ENCODE measurements at regions not wholly inside any gene's neighbourhood (a gene's known extent, or its start where the extent isn't known, plus 50 kb on each side); places are given as distances from the start of the nearest gene placed in this dataset.

DNA sequence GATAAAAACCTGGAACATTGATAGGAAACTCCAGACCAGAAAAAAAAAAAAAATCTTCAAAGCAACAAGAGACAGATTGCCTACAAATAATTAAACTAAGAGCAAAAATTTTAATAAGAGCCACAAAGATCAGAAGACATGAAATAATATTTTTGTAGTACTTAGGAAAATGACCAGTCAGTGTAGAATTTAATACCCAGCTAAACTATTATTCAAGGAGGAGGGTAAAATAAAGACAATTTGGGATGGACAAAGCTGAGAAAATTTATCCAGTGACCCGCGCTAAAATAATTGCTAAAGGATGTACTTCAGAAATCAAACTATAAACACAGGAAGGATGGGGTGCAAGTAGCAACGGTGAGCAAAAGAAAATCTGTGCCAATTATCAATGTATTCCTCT is 133.2 kb downstream of the AQP9 start:
- DNase-seq, result no peak
- Histone ChIP-seq H3K27me3 (replicated peaks; ENCODE audit: control insufficient read depth, insufficient read depth, low read length, poor library complexity, severe bottlenecking) (no peaks in the 10 kb centered on the region), H3K4me3 (ENCODE audit: insufficient read depth, low read depth, low read length, poor library complexity, severe bottlenecking) (no peak overlapping the region)

DNA sequence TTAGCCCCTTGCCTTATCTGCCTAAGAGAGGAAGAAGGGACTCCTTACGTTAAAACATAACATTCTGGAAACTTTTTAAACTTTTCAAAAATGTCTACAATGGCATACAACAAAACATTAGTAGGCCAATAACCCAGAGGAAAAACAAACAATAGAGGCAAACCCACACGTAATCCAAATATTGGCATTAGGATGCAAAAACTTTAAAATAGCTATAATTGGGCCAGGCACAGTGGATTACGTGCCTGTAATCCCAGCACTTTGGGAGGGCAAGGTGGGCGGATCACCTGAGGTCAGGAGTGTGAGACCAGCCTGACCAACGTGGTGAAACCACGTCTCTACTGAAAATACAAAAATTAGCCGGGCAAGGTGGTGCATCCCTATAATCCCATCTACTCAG is 134.9 kb downstream of the AQP9 start:
- no peaks in the 10 kb centered on the region for H3K36me3 ChIP-seq (ENCODE audit: control insufficient read depth, insufficient read depth, low read length)
- H3K27ac ChIP-seq (ENCODE audit: insufficient read depth, low read length, poor library complexity, severe bottlenecking), result no peak overlapping the region
- DNase-seq, result no peak
- no peak overlapping the region for H3K4me3 ChIP-seq (ENCODE audit: insufficient read depth, low read depth, low read length, poor library complexity, severe bottlenecking)
- no peaks in the 10 kb centered on the region for H3K9me3 ChIP-seq (ENCODE audit: control insufficient read depth, low read length)
- H3K4me1 ChIP-seq (ENCODE audit: control insufficient read depth, insufficient read depth, low read length, poor library complexity, severe bottlenecking), result no peaks in the 10 kb centered on the region
- H3K27me3 ChIP-seq (replicated peaks; ENCODE audit: control insufficient read depth, insufficient read depth, low read length, poor library complexity, severe bottlenecking), result no peaks in the 10 kb centered on the region

More for the DNA sequence above, 133.2 kb downstream of the AQP9 start:
- Histone ChIP-seq H3K9me3 (ENCODE audit: control insufficient read depth, low read length) (no peaks in the 10 kb centered on the region), H3K36me3 (ENCODE audit: control insufficient read depth, insufficient read depth, low read length) (no peaks in the 10 kb centered on the region), H3K4me1 (ENCODE audit: control insufficient read depth, insufficient read depth, low read length, poor library complexity, severe bottlenecking) (no peaks in the 10 kb centered on the region), H3K27ac (ENCODE audit: insufficient read depth, low read length, poor library complexity, severe bottlenecking) (no peak overlapping the region)

DNA sequence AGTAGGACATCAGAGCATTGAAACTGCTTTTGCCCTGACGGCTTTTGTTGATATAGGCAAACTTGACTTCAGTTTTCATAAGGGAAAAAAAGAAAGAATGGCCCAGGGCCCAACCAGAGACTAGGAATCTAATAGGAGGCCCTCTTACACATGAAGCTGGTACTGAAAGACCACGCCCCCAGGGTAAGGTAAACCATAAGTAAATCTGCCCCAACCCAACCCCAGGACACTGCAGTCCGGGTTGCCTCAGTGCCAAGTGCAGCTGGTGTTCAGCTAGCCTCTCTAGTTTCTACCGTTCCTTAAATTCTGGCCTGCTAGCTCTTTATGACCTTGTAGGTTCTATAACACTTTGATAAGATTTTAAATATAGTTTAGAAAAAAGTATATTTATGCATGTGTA is 136.7 kb downstream of the AQP9 start:
- no peaks in the 10 kb centered on the region for H3K4me1 ChIP-seq (ENCODE audit: control insufficient read depth, insufficient read depth, low read length, poor library complexity, severe bottlenecking)
- H3K27me3 ChIP-seq (replicated peaks; ENCODE audit: control insufficient read depth, insufficient read depth, low read length, poor library complexity, severe bottlenecking), result no peaks in the 10 kb centered on the region
- no peak for DNase-seq
- no peak overlapping the region for H3K27ac ChIP-seq (ENCODE audit: insufficient read depth, low read length, poor library complexity, severe bottlenecking)
- no peaks in the 10 kb centered on the region for H3K9me3 ChIP-seq (ENCODE audit: control insufficient read depth, low read length)
- H3K36me3 ChIP-seq (ENCODE audit: control insufficient read depth, insufficient read depth, low read length), result no peaks in the 10 kb centered on the region
- no peak overlapping the region for H3K4me3 ChIP-seq (ENCODE audit: insufficient read depth, low read depth, low read length, poor library complexity, severe bottlenecking)

DNA sequence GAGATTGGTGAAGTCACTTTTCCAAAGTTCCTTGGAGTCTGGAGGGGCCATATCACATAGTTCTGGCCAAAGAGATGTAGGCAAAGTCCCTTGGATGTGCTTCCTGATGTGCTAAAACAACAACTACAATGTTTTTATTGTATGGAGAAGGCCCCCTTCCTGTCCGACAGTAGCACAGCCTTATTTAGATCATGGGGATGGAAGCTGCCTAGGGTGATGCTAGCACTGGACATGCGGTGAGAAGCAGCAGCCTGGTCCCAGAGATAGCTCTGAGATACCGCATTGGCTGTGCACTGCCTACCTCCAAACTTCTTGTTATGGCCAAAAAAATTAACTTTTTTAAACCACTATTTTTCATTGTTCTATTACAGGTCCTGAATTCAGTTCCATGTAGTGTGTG is 137.6 kb downstream of the AQP9 start:
- Histone ChIP-seq H3K4me3 (ENCODE audit: insufficient read depth, low read depth, low read length, poor library complexity, severe bottlenecking) (no peak overlapping the region), H3K4me1 (ENCODE audit: control insufficient read depth, insufficient read depth, low read length, poor library complexity, severe bottlenecking) (no peaks in the 10 kb centered on the region), H3K36me3 (ENCODE audit: control insufficient read depth, insufficient read depth, low read length) (no peaks in the 10 kb centered on the region), H3K27me3 (replicated peaks; ENCODE audit: control insufficient read depth, insufficient read depth, low read length, poor library complexity, severe bottlenecking) (no peaks in the 10 kb centered on the region), H3K9me3 (ENCODE audit: control insufficient read depth, low read length) (no peaks in the 10 kb centered on the region), H3K27ac (ENCODE audit: insufficient read depth, low read length, poor library complexity, severe bottlenecking) (no peak overlapping the region)
- DNase-seq, result no peak

DNA sequence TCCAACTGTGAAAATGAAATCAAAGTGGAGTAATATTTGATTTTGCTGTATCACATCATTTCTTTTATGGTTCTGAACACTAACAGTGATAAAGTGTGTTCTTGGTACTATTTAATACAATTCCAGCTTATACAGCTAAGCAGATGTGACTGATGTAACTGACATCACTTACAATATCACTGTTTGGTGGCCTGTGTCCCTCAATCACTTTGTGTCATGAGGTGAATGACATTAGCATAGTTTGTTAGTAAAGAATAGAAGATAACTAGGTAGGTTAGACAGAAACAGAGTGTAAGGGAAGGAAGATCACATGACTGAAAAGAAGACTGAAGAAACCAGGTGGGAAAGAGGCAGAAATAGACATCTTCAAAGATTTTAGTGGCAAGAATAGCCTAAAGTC is 138.7 kb downstream of the AQP9 start:
- no peak overlapping the region for H3K27ac ChIP-seq (ENCODE audit: insufficient read depth, low read length, poor library complexity, severe bottlenecking)
- no peaks in the 10 kb centered on the region for H3K9me3 ChIP-seq (ENCODE audit: control insufficient read depth, low read length)
- H3K4me1 ChIP-seq (ENCODE audit: control insufficient read depth, insufficient read depth, low read length, poor library complexity, severe bottlenecking), result no peaks in the 10 kb centered on the region
- DNase-seq, result no peak
- no peaks in the 10 kb centered on the region for H3K36me3 ChIP-seq (ENCODE audit: control insufficient read depth, insufficient read depth, low read length)
- H3K4me3 ChIP-seq (ENCODE audit: insufficient read depth, low read depth, low read length, poor library complexity, severe bottlenecking), result no peak overlapping the region
- H3K27me3 ChIP-seq (replicated peaks; ENCODE audit: control insufficient read depth, insufficient read depth, low read length, poor library complexity, severe bottlenecking), result no peaks in the 10 kb centered on the region

DNA sequence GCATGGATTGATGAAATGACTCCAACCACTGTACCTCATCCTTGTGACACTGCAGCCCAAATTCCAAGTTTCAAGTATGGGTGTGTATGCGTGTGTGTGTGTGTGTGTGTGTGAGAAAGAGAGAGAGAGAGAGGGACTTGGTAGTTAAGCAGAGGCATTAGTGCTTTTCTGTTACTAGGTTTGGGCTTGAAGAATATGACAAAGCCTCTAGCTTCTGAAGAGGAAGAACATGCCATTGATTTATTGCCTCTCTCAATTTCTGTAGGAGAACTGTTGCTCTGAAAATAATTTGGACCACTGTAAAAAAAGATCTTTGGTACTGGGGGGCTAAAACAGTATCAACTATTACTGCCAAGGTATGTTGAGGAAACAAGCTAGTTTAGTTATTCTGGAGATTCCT is 139.2 kb downstream of the AQP9 start:
- no peak for DNase-seq
- no peaks in the 10 kb centered on the region for H3K27me3 ChIP-seq (replicated peaks; ENCODE audit: control insufficient read depth, insufficient read depth, low read length, poor library complexity, severe bottlenecking)

DNA sequence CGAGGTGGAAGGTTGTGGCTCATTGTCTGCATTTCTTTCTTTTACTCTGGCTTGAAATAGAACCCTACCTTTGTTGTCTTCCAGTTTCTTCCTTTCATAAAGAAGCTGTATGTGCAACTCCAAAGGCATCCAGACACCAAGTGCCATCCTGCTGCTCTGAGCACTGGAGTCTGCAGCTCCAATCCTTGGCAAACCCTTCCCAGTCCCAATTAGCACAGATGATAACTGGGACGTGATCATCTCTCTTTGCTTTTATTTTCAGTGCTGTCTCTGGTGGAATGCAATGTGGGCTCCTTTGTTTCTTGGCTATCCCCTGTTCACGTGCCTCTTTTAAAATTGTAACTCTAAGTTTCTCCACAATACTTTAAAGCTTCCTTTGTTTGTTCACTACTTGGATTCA is 140.9 kb downstream of the AQP9 start:
- H3K27me3 ChIP-seq (replicated peaks; ENCODE audit: control insufficient read depth, insufficient read depth, low read length, poor library complexity, severe bottlenecking), result no peaks in the 10 kb centered on the region
- H3K27ac ChIP-seq (ENCODE audit: insufficient read depth, low read length, poor library complexity, severe bottlenecking), result no peak overlapping the region
- no peaks in the 10 kb centered on the region for H3K36me3 ChIP-seq (ENCODE audit: control insufficient read depth, insufficient read depth, low read length)

More for the DNA sequence above, 139.2 kb downstream of the AQP9 start:
- Histone ChIP-seq H3K36me3 (ENCODE audit: control insufficient read depth, insufficient read depth, low read length) (no peaks in the 10 kb centered on the region), H3K27ac (ENCODE audit: insufficient read depth, low read length, poor library complexity, severe bottlenecking) (no peak overlapping the region), H3K4me1 (ENCODE audit: control insufficient read depth, insufficient read depth, low read length, poor library complexity, severe bottlenecking) (no peaks in the 10 kb centered on the region), H3K4me3 (ENCODE audit: insufficient read depth, low read depth, low read length, poor library complexity, severe bottlenecking) (no peak overlapping the region), H3K9me3 (ENCODE audit: control insufficient read depth, low read length) (no peaks in the 10 kb centered on the region)

DNA sequence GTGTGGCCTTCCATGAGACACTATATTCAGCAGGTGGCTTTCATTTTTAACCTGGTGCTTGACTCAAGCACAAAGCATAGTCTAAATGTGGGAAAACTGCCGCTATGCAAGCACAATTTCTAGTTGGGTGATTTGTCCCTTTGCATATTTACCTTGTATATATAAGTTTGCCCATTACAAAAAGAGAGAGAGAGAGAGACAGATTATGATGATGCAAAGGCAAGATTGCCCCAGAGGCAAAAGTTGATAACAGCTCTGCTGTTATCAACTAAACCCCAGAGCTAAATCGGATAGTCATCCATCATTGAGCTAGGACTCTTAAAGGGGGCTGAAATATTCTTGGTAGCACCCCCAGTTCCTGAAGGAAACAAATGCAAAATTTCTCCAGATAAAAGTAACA is 141.5 kb downstream of the AQP9 start:
- DNase-seq, result no peak
- no peaks in the 10 kb centered on the region for H3K9me3 ChIP-seq (ENCODE audit: control insufficient read depth, low read length)
- no peaks in the 10 kb centered on the region for H3K4me1 ChIP-seq (ENCODE audit: control insufficient read depth, insufficient read depth, low read length, poor library complexity, severe bottlenecking)
- no peak overlapping the region for H3K27ac ChIP-seq (ENCODE audit: insufficient read depth, low read length, poor library complexity, severe bottlenecking)
- no peak overlapping the region for H3K4me3 ChIP-seq (ENCODE audit: insufficient read depth, low read depth, low read length, poor library complexity, severe bottlenecking)
- no peaks in the 10 kb centered on the region for H3K36me3 ChIP-seq (ENCODE audit: control insufficient read depth, insufficient read depth, low read length)
- H3K27me3 ChIP-seq (replicated peaks; ENCODE audit: control insufficient read depth, insufficient read depth, low read length, poor library complexity, severe bottlenecking), result no peaks in the 10 kb centered on the region

More for the DNA sequence above, 140.9 kb downstream of the AQP9 start:
- no peak overlapping the region for H3K4me3 ChIP-seq (ENCODE audit: insufficient read depth, low read depth, low read length, poor library complexity, severe bottlenecking)
- DNase-seq, result no peak
- no peaks in the 10 kb centered on the region for H3K9me3 ChIP-seq (ENCODE audit: control insufficient read depth, low read length)
- no peaks in the 10 kb centered on the region for H3K4me1 ChIP-seq (ENCODE audit: control insufficient read depth, insufficient read depth, low read length, poor library complexity, severe bottlenecking)

DNA sequence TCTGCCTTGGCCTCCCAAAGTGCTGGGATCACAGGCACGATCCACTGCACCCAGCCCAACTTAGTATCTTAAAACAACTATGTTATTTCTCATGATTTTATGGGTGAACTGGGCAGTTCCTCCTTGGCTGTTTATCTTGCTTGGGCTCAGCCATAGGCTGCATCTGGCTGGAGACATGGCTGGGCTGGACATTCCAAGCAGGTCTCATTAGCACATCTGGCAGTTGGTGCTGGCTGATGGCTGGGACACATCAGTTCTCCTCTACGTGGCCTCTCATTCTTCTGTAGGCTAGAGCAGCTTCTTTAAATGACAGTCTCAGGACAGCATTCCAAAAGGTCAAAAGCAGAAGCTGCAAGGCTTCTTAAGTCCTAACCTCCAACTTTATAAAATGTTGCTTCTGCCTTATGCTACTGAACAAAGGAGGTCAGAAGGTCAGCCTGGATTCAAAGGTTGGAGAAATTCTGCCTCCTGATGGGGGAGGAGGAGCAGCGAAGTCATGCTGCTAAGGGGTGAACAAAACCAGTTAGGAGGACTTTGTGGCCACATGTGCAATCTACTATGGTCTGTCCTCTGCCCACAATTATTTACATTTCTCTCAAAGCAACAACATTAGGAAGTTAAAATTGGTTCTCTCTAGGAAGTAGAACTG is 144.0 kb downstream of the AQP9 start:
- no peak for DNase-seq
- H3K9me3 ChIP-seq (ENCODE audit: control insufficient read depth, low read length), result no peaks in the 10 kb centered on the region
- no peak overlapping the region for H3K4me3 ChIP-seq (ENCODE audit: insufficient read depth, low read depth, low read length, poor library complexity, severe bottlenecking)
- no peaks in the 10 kb centered on the region for H3K4me1 ChIP-seq (ENCODE audit: control insufficient read depth, insufficient read depth, low read length, poor library complexity, severe bottlenecking)
- H3K36me3 ChIP-seq (ENCODE audit: control insufficient read depth, insufficient read depth, low read length), result no peaks in the 10 kb centered on the region
- no peak overlapping the region for H3K27ac ChIP-seq (ENCODE audit: insufficient read depth, low read length, poor library complexity, severe bottlenecking)
- no peaks in the 10 kb centered on the region for H3K27me3 ChIP-seq (replicated peaks; ENCODE audit: control insufficient read depth, insufficient read depth, low read length, poor library complexity, severe bottlenecking)

DNA sequence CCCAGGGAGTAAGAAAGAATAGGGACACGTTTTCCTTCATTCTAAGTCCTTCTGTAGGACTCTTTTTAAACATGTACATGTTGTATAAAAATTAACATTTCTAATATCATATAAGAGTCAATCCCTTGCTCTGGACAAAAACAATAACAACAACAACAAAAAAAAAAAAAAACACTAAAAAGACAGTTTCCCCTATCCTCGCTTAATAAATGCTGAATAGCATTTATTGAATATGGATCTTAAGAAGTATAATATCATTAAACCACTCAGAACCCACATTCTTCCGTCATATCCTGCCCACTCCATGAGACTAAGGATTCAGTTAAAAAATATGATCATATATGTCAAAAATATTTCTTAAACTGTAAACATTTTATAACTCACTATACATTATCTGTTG is 145.1 kb downstream of the AQP9 start:
- no peak for DNase-seq
- Histone ChIP-seq H3K9me3 (ENCODE audit: control insufficient read depth, low read length) (no peaks in the 10 kb centered on the region), H3K4me3 (ENCODE audit: insufficient read depth, low read depth, low read length, poor library complexity, severe bottlenecking) (no peak overlapping the region), H3K36me3 (ENCODE audit: control insufficient read depth, insufficient read depth, low read length) (no peaks in the 10 kb centered on the region), H3K27me3 (replicated peaks; ENCODE audit: control insufficient read depth, insufficient read depth, low read length, poor library complexity, severe bottlenecking) (no peaks in the 10 kb centered on the region), H3K4me1 (ENCODE audit: control insufficient read depth, insufficient read depth, low read length, poor library complexity, severe bottlenecking) (no peaks in the 10 kb centered on the region), H3K27ac (ENCODE audit: insufficient read depth, low read length, poor library complexity, severe bottlenecking) (no peak overlapping the region)

Measured in effector memory CD4-positive, alpha-beta T cell (primary cell).